H9 (cell line): ENCODE measurements at regions not wholly inside any gene's neighbourhood (a gene's known extent, or its start where the extent isn't known, plus 50 kb on each side); places are given as distances from the start of the nearest gene placed in this dataset.

Source experiments
- DNase-seq: peaks from one replicate; pipeline ENCODE4 v3.0.0-alpha.2; 2017
- H2AFZ ChIP-seq: one replicate; pipeline ENCODE4 v1.6.1; 2013; ENCODE audit warnings: mild to moderate bottlenecking, low read length, control low read depth, moderate library complexity
- H2AK5ac ChIP-seq: 2 replicates; pipeline ENCODE4 v1.6.1; 2013; ENCODE audit warnings: low read length, control low read depth, mixed read lengths; ENCODE audit not compliant: insufficient read length
- H2BK120ac ChIP-seq: one replicate; pipeline ENCODE4 v1.6.1; 2013; ENCODE audit warnings: low read depth, mild to moderate bottlenecking, low read length, control low read depth, inconsistent platforms; ENCODE audit not compliant: poor library complexity, severe bottlenecking
- H2BK12ac ChIP-seq: 2 replicates; pipeline ENCODE4 v1.6.1; 2013; ENCODE audit warnings: low read length, control low read depth, mixed read lengths, low read depth; ENCODE audit not compliant: insufficient read length
- H2BK15ac ChIP-seq: 2 replicates; pipeline ENCODE4 v1.6.1; 2013; ENCODE audit warnings: low read depth, low read length, control low read depth
- H2BK20ac ChIP-seq: one replicate; pipeline ENCODE4 v1.6.1; 2013; ENCODE audit warnings: low read depth, mild to moderate bottlenecking, low read length, control low read depth, inconsistent platforms; ENCODE audit not compliant: poor library complexity, severe bottlenecking
- H2BK5ac ChIP-seq: 2 replicates; pipeline ENCODE4 v1.6.1; 2013; ENCODE audit warnings: low read length, control low read depth, mixed read lengths; ENCODE audit not compliant: insufficient read length
- H3K14ac ChIP-seq: 2 replicates; pipeline ENCODE4 v1.6.1; 2013; ENCODE audit warnings: low read length, control low read depth; ENCODE audit not compliant: insufficient read depth
- H3K18ac ChIP-seq: 2 replicates; pipeline ENCODE4 v1.6.1; 2013; ENCODE audit warnings: low read depth, mild to moderate bottlenecking, mixed read lengths, low read length, control low read depth; ENCODE audit not compliant: insufficient read length
- H3K23ac ChIP-seq: 2 replicates; pipeline ENCODE4 v1.6.1; 2013; ENCODE audit warnings: low read length, control low read depth, mixed read lengths, low read depth; ENCODE audit not compliant: insufficient read length
- H3K23me2 ChIP-seq: 2 replicates; pipeline ENCODE4 v1.6.1; 2013; ENCODE audit warnings: low read depth, mild to moderate bottlenecking, mixed read lengths, low read length, control low read depth; ENCODE audit not compliant: insufficient read length, poor library complexity, severe bottlenecking
- H3K27ac ChIP-seq: 2 replicates; pipeline ENCODE4 v1.5.1; 2013; ENCODE audit warnings: low read length, control low read depth, mixed read lengths, low read depth; ENCODE audit not compliant: insufficient read length
- H3K27me3 ChIP-seq: 2 replicates; pipeline ENCODE4 v1.6.1; 2013; ENCODE audit warnings: low read length, control low read depth, inconsistent platforms; ENCODE audit not compliant: insufficient read depth
- H3K4ac ChIP-seq: 2 replicates; pipeline ENCODE4 v1.6.1; 2013; ENCODE audit warnings: low read depth, mild to moderate bottlenecking, control low read depth, inconsistent platforms, low read length, moderate library complexity
- H3K4me1 ChIP-seq: 2 replicates; pipeline ENCODE4 v1.6.1; 2013; ENCODE audit warnings: low read length, control low read depth, inconsistent platforms; ENCODE audit not compliant: insufficient read depth
- H3K4me2 ChIP-seq: 2 replicates; pipeline ENCODE4 v1.6.1; 2013; ENCODE audit warnings: low read length, control low read depth, mixed read lengths; ENCODE audit not compliant: insufficient read length, insufficient read depth
- H3K56ac ChIP-seq: 2 replicates; pipeline ENCODE4 v1.6.1; 2013; ENCODE audit warnings: low read depth, mild to moderate bottlenecking, mixed read lengths, low read length, control low read depth; ENCODE audit not compliant: insufficient read length
- H3K79me1 ChIP-seq: 2 replicates; pipeline ENCODE4 v1.6.1; 2013; ENCODE audit warnings: low read depth, mild to moderate bottlenecking, moderate library complexity, low read length, control low read depth, inconsistent platforms; ENCODE audit not compliant: insufficient read depth, poor library complexity, severe bottlenecking
- H3K79me2 ChIP-seq: 2 replicates; pipeline ENCODE4 v1.6.1; 2013; ENCODE audit warnings: low read length, control low read depth, inconsistent platforms; ENCODE audit not compliant: insufficient read depth
- H3K9ac ChIP-seq: 2 replicates; pipeline ENCODE4 v1.6.1; 2013; ENCODE audit warnings: low read length, control low read depth, mixed read lengths; ENCODE audit not compliant: insufficient read length; ENCODE audit errors: extremely low read depth
- H3K9me3 ChIP-seq: one replicate; pipeline ENCODE4 v1.6.1; 2013; ENCODE audit warnings: low read depth, low read length, inconsistent platforms; ENCODE audit not compliant: control insufficient read depth
- H3T11ph ChIP-seq: one replicate; pipeline ENCODE4 v1.6.1; 2013; ENCODE audit warnings: mild to moderate bottlenecking, low read length, control low read depth, inconsistent platforms
- H4K20me1 ChIP-seq: one replicate; pipeline ENCODE4 v1.6.1; 2013; ENCODE audit not compliant: control insufficient read depth, insufficient read length, insufficient read depth
- H4K5ac ChIP-seq: 2 replicates; pipeline ENCODE4 v1.6.1; 2013; ENCODE audit warnings: low read depth, mild to moderate bottlenecking, mixed read lengths, low read length, control low read depth; ENCODE audit not compliant: insufficient read length
- H4K8ac ChIP-seq: replicated peaks from 2 replicates; pipeline ENCODE4 v1.6.1; 2013; ENCODE audit warnings: low read length, control low read depth, mixed read lengths, low read depth; ENCODE audit not compliant: insufficient read length
- H4K91ac ChIP-seq: 2 replicates; pipeline ENCODE4 v1.6.1; 2013; ENCODE audit warnings: low read depth, mild to moderate bottlenecking, moderate library complexity, mixed read lengths, low read length, control low read depth; ENCODE audit not compliant: insufficient read length
- H3K27ac Mint-ChIP-seq, 3 experiments: 2 replicates in 2 of 3; 3 replicates in 1 of 3; pipeline ENCODE4 v1.8.0; 2020 to 2021; ENCODE audit warnings: mixed read lengths in 3 of 3, mild to moderate bottlenecking in 1 of 3, moderate library complexity in 1 of 3
- H3K27me3 Mint-ChIP-seq: 2 replicates; pipeline ENCODE4 v1.8.0; 2021; ENCODE audit warnings: low read depth, mild to moderate bottlenecking, moderate library complexity, mixed read lengths
- H3K36me3 Mint-ChIP-seq, 3 experiments: 2 replicates in 2 of 3; 3 replicates in 1 of 3; pipeline ENCODE4 v1.8.0; 2020 to 2021; ENCODE audit warnings: low read depth in 3 of 3, mixed read lengths in 3 of 3; ENCODE audit not compliant: insufficient read depth in 1 of 3
- H3K4me1 Mint-ChIP-seq, 2 experiments: 2 replicates each; pipeline ENCODE4 v1.8.0; 2020; ENCODE audit warnings: mixed read lengths in 2 of 2
- H3K4me3 Mint-ChIP-seq, 2 experiments: 2 replicates in 1 of 2; 3 replicates in 1 of 2; pipeline ENCODE4 v1.8.0; 2020 to 2021; ENCODE audit warnings: mild to moderate bottlenecking in 2 of 2, mixed read lengths in 2 of 2, moderate library complexity in 1 of 2
- H3K9me3 Mint-ChIP-seq, 2 experiments: 2 replicates in 1 of 2; 3 replicates in 1 of 2; pipeline ENCODE4 v1.8.0; 2020; ENCODE audit warnings: mild to moderate bottlenecking in 2 of 2, mixed read lengths in 2 of 2, moderate library complexity in 1 of 2
- CTCF ChIP-seq: fragments of 200-600 bp; sonication (generic); conservative IDR thresholded peaks from 3 replicates; pipeline ENCODE4 v1.8.0; 2021; ENCODE audit warnings: antibody characterized with exemption, mild to moderate bottlenecking
- WGBS: extraction: QIAGEN DNeasy Blood & Tissue Kit; methylation state at CpG from one replicate; pipeline ENCODE4 v1.1.7; 2013; ENCODE audit warnings: missing lambda C conversion rate, low lambda C conversion rate, mixed read lengths; ENCODE audit not compliant: insufficient read length; ENCODE audit errors: extremely low coverage; 5-methylcytosine and 5-hydroxymethylcytosine counted together

- no peaks in the 10 kb centered on the region for H3K79me2 ChIP-seq
- H2AFZ ChIP-seq = no peak overlapping the region
- no peak overlapping the region for H4K8ac ChIP-seq
- no peaks in the 10 kb centered on the region; a peak in 1 of 5 replicates for H3K9me3 Mint-ChIP-seq
- no peak overlapping the region for H3K27ac Mint-ChIP-seq
- TF ChIP-seq CTCF = no peak
- H3T11ph ChIP-seq = no peak overlapping the region
- DNase-seq = no peak
- peaks cover 16 to 17% of the 10 kb centered on the region in 2 experiments for H3K4me1 Mint-ChIP-seq
- no peak overlapping the region for H3K56ac ChIP-seq
- no peak overlapping the region for H3K27ac ChIP-seq
- no peak overlapping the region for H3K4me2 ChIP-seq
- no peak overlapping the region for H2BK15ac ChIP-seq
- H3K27me3 ChIP-seq = no peaks in the 10 kb centered on the region; the same call in 1 of the 2 replicates
- H3K18ac ChIP-seq = no peak overlapping the region
- H3K23me2 ChIP-seq = peaks cover 6% of the 10 kb centered on the region
- H2BK5ac ChIP-seq = no peak overlapping the region
- H3K23ac ChIP-seq = no peak overlapping the region
- H4K5ac ChIP-seq = no peak overlapping the region
- no peak overlapping the region for H2BK12ac ChIP-seq
- no peak overlapping the region for H3K4ac ChIP-seq
- no peaks in the 10 kb centered on the region for H3K9me3 ChIP-seq
- H3K9ac ChIP-seq = no peak overlapping the region
- H2AK5ac ChIP-seq = no peak overlapping the region
- H2BK120ac ChIP-seq = no peak overlapping the region
- H3K79me1 ChIP-seq = no peaks in the 10 kb centered on the region
- no peak overlapping the region for H3K14ac ChIP-seq
- no peak overlapping the region for H2BK20ac ChIP-seq
- no peaks in the 10 kb centered on the region for H4K20me1 ChIP-seq
- H3K27me3 Mint-ChIP-seq = peaks cover 31% of the 10 kb centered on the region
- no peak overlapping the region for H3K4me3 Mint-ChIP-seq
- WGBS = no CpG with 5 or more reads among the region's 3 CpGs
- H4K91ac ChIP-seq = no peak overlapping the region
- H3K4me1 ChIP-seq = no peaks in the 10 kb centered on the region
- H3K36me3 Mint-ChIP-seq = no peaks in the 10 kb centered on the region
Observed at GRCh38 chr14:34058510-34058909, 107.6 kb upstream of the EGLN3 start.
